Esophagus squamous epithelium (tissue), 4 donors: ENCODE measurements at regions not wholly inside any gene's neighbourhood (a gene's known extent, or its start where the extent isn't known, plus 50 kb on each side); places are given as distances from the start of the nearest gene placed in this dataset.

ENCODE experiments used
- POLR2A ChIP-seq, 4 donors: fragments of 450-650 bp; IDR thresholded peaks; one replicate each; pipeline ENCODE4 v1.6.1; 2017; ENCODE audit warnings: antibody characterized with exemption in 4 of 4, mild to moderate bottlenecking in 4 of 4, moderate library complexity in 3 of 4
- TF ChIP-seq, protein P1 (sequence below), 6 experiments: fragments of 450-650 bp in 4 of 6; fragments of 200-600 bp in 2 of 6; sonication (generic) in 2 of 6; IDR thresholded peaks; one replicate each; pipeline ENCODE4 v1.5.1; 2016 to 2019; ENCODE audit warnings: antibody characterized with exemption in 6 of 6, mild to moderate bottlenecking in 4 of 6, moderate library complexity in 4 of 6

DNA sequence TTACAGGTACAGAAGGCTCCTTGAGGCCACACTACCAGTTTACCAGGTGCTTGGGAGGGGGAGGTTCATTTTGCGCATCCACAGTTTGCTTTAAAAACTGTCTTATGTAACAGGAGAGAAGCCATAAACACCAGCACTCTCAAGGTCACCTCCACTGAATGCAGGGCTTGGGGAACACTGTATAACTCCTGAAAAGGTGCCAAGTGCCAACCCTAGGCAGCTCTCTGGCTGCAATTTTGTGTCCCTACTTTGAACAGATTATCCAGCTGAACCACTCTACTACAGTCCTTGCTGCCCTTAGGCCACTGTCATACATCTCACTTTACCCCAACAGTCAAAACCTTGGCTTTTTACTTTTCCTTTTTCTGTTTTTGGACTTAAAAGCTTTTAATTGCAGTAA, 507.9 kb downstream of the SMARCA1 start:
- TF ChIP-seq, protein P1, sequence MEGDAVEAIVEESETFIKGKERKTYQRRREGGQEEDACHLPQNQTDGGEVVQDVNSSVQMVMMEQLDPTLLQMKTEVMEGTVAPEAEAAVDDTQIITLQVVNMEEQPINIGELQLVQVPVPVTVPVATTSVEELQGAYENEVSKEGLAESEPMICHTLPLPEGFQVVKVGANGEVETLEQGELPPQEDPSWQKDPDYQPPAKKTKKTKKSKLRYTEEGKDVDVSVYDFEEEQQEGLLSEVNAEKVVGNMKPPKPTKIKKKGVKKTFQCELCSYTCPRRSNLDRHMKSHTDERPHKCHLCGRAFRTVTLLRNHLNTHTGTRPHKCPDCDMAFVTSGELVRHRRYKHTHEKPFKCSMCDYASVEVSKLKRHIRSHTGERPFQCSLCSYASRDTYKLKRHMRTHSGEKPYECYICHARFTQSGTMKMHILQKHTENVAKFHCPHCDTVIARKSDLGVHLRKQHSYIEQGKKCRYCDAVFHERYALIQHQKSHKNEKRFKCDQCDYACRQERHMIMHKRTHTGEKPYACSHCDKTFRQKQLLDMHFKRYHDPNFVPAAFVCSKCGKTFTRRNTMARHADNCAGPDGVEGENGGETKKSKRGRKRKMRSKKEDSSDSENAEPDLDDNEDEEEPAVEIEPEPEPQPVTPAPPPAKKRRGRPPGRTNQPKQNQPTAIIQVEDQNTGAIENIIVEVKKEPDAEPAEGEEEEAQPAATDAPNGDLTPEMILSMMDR (IDR thresholded peaks at IDR 0.05): no peak
- TF ChIP-seq POLR2A (IDR thresholded peaks at IDR 0.05): no peak
